ENCODE measurements at regions not wholly inside any gene's neighbourhood (a gene's known extent, or its start where the extent isn't known, plus 50 kb on each side); places are given as distances from the start of the nearest gene placed in this dataset. TPM values are rescaled to one million over a fixed set of nuclear protein-coding genes. Genes with fewer than 3 reads are reported as not detected.

DNA sequence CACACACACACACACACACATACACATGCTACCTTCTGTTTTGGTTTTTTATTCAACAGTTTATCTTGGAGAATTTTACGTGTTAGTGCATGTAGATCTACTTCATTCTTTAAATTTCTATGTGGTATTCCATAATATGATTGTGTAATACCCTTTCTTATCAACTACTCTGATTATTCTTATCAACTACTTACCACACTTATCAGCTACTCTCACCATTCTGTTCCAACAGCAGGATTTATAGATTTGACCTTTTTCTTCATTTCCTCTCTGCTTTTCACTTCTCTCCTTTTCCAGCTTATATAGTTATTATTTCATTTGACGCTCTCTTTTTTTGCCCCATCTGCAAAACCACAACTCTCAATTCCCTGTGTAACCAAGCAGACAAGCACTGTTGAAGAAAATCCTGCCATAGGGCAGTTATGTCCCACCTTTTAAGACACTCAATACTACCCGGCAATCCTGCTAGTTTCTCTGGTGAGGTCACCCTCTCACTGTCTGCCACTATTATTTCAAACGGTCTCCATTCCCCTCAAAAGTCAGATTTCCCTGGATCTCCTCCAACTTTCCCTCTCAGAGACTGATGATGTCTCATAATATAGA lies 56.9 kb upstream of the SATB1 start:
- no peaks in the 10 kb centered on the region for H3K9me2 ChIP-seq (replicated peaks; ENCODE audit: insufficient read depth, low read length)
- no peaks in the 10 kb centered on the region for H3K27me3 ChIP-seq (ENCODE audit: low read length)
- no peak for DNase-seq
- H3K4me2 ChIP-seq (ENCODE audit: low read depth, low read length, poor library complexity, severe bottlenecking), result no peak overlapping the region
- no peaks in the 10 kb centered on the region for H3K79me2 ChIP-seq (ENCODE audit: low read length)
- H2AFZ ChIP-seq (ENCODE audit: low read length), result no peak overlapping the region
- no peaks in the 10 kb centered on the region for H3K9me3 ChIP-seq (ENCODE audit: low read length)
- no peaks in the 10 kb centered on the region for H4K20me1 ChIP-seq (ENCODE audit: insufficient read depth, low read depth, low read length)
- no peaks in the 10 kb centered on the region for H3K4me1 ChIP-seq (ENCODE audit: low read length)
- no peaks in the 10 kb centered on the region for H3K36me3 ChIP-seq (ENCODE audit: insufficient read depth, low read length)
- H3K4me3 ChIP-seq (ENCODE audit: low read length), result no peak overlapping the region
- H3K9ac ChIP-seq (ENCODE audit: low read length), result no peak overlapping the region
- no peak overlapping the region for H3K27ac ChIP-seq (ENCODE audit: low read length)

DNA sequence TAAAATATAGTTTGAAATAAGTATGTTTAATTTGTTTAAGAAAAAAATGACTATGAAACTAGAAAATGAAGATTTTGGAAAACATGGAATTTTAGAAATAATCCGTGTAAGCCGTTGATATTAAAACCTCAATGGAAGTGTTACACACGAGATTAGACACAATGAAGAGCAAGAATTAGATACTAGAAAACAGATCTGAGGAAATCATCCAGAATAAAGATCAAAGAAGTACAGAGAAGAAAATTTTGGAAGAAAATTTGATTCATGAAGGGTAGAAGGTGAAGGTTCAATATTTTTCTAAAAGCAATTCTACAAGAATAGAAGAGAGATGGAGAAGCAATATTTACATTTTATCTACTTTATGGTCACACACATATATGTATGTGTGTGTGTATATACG lies 52.5 kb upstream of the SATB1 start:
- Histone ChIP-seq H4K20me1 (ENCODE audit: insufficient read depth, low read depth, low read length) (no peaks in the 10 kb centered on the region), H3K4me2 (ENCODE audit: low read depth, low read length, poor library complexity, severe bottlenecking) (no peak overlapping the region), H3K9me2 (replicated peaks; ENCODE audit: insufficient read depth, low read length) (no peaks in the 10 kb centered on the region), H3K9ac (ENCODE audit: low read length) (no peak overlapping the region), H3K4me3 (ENCODE audit: low read length) (no peak overlapping the region), H3K4me1 (ENCODE audit: low read length) (no peaks in the 10 kb centered on the region), H3K36me3 (ENCODE audit: insufficient read depth, low read length) (no peaks in the 10 kb centered on the region), H2AFZ (ENCODE audit: low read length) (no peak overlapping the region), H3K79me2 (ENCODE audit: low read length) (no peaks in the 10 kb centered on the region), H3K27ac (ENCODE audit: low read length) (no peak overlapping the region), H3K27me3 (ENCODE audit: low read length) (no peaks in the 10 kb centered on the region), H3K9me3 (ENCODE audit: low read length) (no peaks in the 10 kb centered on the region)
- DNase-seq, result no peak

Small RNAs in the stretch of these regions (small RNA-seq; reads per million reads assigned to genes)
- gene RNU6-138P, result not detected

All from Karpas-422 (cell line).